ENCODE measurements at regions not wholly inside any gene's neighbourhood (a gene's known extent, or its start where the extent isn't known, plus 50 kb on each side); places are given as distances from the start of the nearest gene placed in this dataset.

DNA sequence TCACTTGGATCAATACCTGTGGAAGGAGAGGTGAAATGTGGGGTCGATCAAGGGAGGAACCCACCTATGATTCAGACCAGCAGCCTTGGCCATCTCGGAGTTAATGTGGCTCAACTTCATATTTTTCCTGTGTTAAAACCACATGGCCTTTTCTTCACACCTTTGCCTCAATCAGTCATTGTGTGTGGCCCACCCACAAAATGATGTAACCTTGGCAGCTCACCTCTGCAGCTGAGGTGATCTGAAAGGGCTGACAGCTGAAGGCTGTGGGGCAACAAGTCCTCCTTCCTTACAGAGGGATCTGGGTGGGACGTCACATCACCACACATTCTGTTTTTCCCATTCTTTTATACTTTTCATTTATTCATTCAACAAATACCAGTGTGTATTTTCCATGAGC lies 357.1 kb upstream of the HSF2 start:
- H3K27me3 Mint-ChIP-seq (ENCODE audit: low read depth), result no peaks in the 10 kb centered on the region
- TF ChIP-seq, protein P1, sequence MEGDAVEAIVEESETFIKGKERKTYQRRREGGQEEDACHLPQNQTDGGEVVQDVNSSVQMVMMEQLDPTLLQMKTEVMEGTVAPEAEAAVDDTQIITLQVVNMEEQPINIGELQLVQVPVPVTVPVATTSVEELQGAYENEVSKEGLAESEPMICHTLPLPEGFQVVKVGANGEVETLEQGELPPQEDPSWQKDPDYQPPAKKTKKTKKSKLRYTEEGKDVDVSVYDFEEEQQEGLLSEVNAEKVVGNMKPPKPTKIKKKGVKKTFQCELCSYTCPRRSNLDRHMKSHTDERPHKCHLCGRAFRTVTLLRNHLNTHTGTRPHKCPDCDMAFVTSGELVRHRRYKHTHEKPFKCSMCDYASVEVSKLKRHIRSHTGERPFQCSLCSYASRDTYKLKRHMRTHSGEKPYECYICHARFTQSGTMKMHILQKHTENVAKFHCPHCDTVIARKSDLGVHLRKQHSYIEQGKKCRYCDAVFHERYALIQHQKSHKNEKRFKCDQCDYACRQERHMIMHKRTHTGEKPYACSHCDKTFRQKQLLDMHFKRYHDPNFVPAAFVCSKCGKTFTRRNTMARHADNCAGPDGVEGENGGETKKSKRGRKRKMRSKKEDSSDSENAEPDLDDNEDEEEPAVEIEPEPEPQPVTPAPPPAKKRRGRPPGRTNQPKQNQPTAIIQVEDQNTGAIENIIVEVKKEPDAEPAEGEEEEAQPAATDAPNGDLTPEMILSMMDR (IDR thresholded peaks at IDR 0.05; ENCODE audit: unreplicated experiment in 3 of 3), result no peak
- no peaks in the 10 kb centered on the region for H3K36me3 Mint-ChIP-seq (ENCODE audit: low read depth)
- H3K4me1 Mint-ChIP-seq, result peaks cover 35% of the 10 kb centered on the region
- H3K4me3 Mint-ChIP-seq, result no peak overlapping the region
- no peaks in the 10 kb centered on the region for H3K9me3 Mint-ChIP-seq
- peak overlapping the region; percentile 72 to 92 (median 74) for H3K27ac Mint-ChIP-seq

DNA sequence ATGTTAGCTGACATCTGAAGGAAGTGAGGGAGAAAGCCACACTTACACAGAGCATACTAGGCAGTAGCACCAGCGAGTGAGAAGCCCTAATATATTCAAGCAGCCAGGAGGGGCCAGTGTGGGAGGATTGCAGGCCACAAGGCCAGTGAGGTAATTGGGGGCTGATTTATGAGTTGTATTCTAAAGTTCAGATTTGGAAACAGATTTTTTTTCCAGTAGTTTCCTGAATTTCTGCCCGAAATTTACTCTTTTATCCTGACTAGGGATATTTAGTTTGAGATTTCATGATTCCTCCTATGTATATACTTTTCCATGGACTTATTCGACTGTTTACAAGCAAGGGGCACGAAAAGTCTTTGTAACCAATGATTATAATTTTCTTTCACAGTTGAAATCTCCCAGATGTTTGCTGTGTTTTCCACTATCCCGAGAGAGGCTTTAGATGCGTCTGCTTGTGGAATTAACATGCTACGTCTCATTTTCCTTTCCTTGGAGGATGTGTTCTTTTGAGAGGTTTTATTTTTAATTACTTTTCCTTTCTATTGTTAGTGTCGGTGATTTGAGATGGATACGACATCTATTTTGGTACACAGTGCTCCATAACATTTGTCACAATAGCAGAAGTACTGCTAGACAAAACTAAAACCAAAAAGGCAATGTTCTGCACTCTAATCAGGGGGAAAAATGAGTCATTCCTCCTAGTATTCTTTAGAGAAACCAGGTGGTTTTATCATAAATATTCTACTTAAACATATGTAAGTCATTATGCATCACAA lies 356.3 kb upstream of the HSF2 start:
- Mint-ChIP-seq H3K36me3 (ENCODE audit: low read depth) (no peaks in the 10 kb centered on the region), H3K4me3 (peak overlapping the region in 2 of 3 experiments; percentile 19 to 23), H3K27me3 (ENCODE audit: low read depth) (no peaks in the 10 kb centered on the region), H3K27ac (peak overlapping the region; percentile 72 to 92 (median 74)), H3K4me1 (peaks cover 39% of the 10 kb centered on the region), H3K9me3 (no peaks in the 10 kb centered on the region)
- TF ChIP-seq, protein P1 (IDR thresholded peaks at IDR 0.05; ENCODE audit: unreplicated experiment in 3 of 3), result no peak

DNA sequence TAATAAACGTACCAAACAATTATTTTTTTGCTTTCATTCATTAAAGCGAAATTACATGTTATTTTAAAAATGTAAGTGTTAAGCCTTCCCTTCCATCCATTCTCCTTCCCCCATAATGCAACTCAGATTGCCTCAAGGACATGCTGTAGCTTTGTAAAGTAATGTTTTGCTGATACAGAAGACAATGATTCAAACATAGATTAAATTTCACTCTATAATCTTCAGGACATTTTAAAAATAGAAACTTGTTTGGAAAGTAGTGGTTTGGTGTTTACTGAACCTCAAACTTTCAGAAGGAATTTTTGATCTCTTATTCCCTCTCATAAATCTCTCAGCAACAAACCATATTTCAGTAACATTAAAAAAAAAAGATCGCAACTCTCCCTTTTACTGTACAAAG lies 350.9 kb upstream of the HSF2 start:
- no peaks in the 10 kb centered on the region for H3K9me3 Mint-ChIP-seq
- TF ChIP-seq, protein P1 (IDR thresholded peaks at IDR 0.05; ENCODE audit: unreplicated experiment in 3 of 3), result no peak
- peaks cover 34% of the 10 kb centered on the region for H3K4me1 Mint-ChIP-seq
- H3K27ac Mint-ChIP-seq, result peak overlapping the region in 2 of 3 experiments; percentile 3 to 44
- H3K4me3 Mint-ChIP-seq, result peak overlapping the region in 2 of 3 experiments; percentile 0 to 13
- no peaks in the 10 kb centered on the region for H3K36me3 Mint-ChIP-seq (ENCODE audit: low read depth)
- H3K27me3 Mint-ChIP-seq (ENCODE audit: low read depth), result no peaks in the 10 kb centered on the region

DNA sequence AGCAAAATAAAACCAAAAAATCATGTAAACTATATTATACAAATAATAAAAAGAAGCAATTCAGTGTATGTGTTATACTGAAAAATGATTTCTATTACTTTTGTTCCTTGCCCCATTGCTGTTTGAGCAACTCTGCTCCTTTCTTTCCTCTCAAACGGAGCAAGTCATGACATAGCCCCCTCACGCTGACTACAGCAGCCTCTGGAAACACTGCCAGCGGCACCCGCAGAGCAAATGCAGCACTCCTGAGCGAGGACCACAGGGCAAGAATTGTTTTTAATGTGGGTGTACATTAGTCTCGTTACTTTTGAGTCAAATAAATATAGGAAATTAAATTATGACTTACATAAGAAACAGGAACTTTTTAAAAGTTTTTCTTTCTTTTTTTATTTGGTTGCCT lies 350.1 kb upstream of the HSF2 start:
- Mint-ChIP-seq H3K4me3 (peak overlapping the region in 2 of 3 experiments; percentile 21 to 38), H3K27ac (peak overlapping the region; percentile 36 to 55 (median 45)), H3K4me1 (peaks cover 32% of the 10 kb centered on the region), H3K27me3 (ENCODE audit: low read depth) (no peaks in the 10 kb centered on the region), H3K36me3 (ENCODE audit: low read depth) (no peaks in the 10 kb centered on the region), H3K9me3 (no peaks in the 10 kb centered on the region)
- TF ChIP-seq, protein P1 (IDR thresholded peaks at IDR 0.05; ENCODE audit: unreplicated experiment in 3 of 3), result no peak

DNA sequence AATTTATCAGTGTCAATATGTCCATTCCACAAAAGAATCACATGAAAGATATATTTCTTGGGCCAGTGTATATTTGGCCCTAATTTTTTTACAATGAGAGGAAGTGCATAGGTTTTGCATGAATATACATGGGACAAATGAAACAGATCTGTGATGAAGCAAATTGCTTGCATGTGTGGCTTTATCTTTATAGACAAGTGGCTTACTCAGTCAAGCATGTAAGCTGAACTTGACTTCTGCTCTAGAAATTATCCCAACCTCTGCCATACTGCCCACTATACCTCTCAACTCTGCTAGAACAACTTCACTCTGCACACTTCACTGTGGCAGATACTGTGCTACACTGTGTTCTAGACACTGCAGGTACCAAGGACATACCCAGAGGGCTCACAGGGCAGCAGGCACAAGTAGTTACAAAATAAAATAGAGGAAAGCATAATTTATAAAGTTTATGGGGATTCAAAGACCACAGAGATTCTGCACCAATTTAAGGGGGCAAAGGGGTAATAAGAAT lies 349.2 kb upstream of the HSF2 start:
- H3K9me3 Mint-ChIP-seq, result no peaks in the 10 kb centered on the region
- H3K36me3 Mint-ChIP-seq (ENCODE audit: low read depth), result no peaks in the 10 kb centered on the region
- H3K27ac Mint-ChIP-seq, result peak overlapping the region in 1 of 3 experiments; percentile 48
- H3K4me3 Mint-ChIP-seq, result no peak overlapping the region
- peaks cover 27% of the 10 kb centered on the region for H3K4me1 Mint-ChIP-seq
- TF ChIP-seq, protein P1 (IDR thresholded peaks at IDR 0.05; ENCODE audit: unreplicated experiment in 3 of 3), result no peak
- H3K27me3 Mint-ChIP-seq (ENCODE audit: low read depth), result no peaks in the 10 kb centered on the region

All from nephron (organoid).